WTC11 (cell line): ENCODE measurements at regions not wholly inside any gene's neighbourhood (a gene's known extent, or its start where the extent isn't known, plus 50 kb on each side); places are given as distances from the start of the nearest gene placed in this dataset.

ENCODE experiments used
- ATF1 ChIP-seq: sonication (generic); formaldehyde crosslinking; IDR thresholded peaks from 2 replicates; pipeline ENCODE4 v1.8.1; 2023; ENCODE audit warnings: mild to moderate bottlenecking, moderate library complexity, missing genetic modification reagents
- CREM ChIP-seq: sonication (generic); formaldehyde crosslinking; IDR thresholded peaks from 2 replicates; pipeline ENCODE4 v1.8.1; 2022; ENCODE audit warnings: mild to moderate bottlenecking, missing genetic modification reagents, moderate library complexity
- E2F1 ChIP-seq: sonication (generic); formaldehyde crosslinking; IDR thresholded peaks from 2 replicates; pipeline ENCODE4 v1.8.0; 2022; ENCODE audit warnings: mild to moderate bottlenecking, missing genetic modification reagents
- FOXK1 ChIP-seq: sonication (generic); formaldehyde crosslinking; IDR thresholded peaks from 2 replicates; pipeline ENCODE4 v1.8.0; 2022; ENCODE audit warnings: mild to moderate bottlenecking, moderate library complexity, missing genetic modification reagents
- FOXP1 ChIP-seq: sonication (generic); formaldehyde crosslinking; IDR thresholded peaks from 2 replicates; pipeline ENCODE4 v1.8.0; 2022; ENCODE audit warnings: missing genetic modification reagents, mild to moderate bottlenecking, moderate library complexity, borderline replicate concordance
- GABPB1 ChIP-seq: sonication (generic); formaldehyde crosslinking; IDR thresholded peaks from 2 replicates; pipeline ENCODE4 v1.8.1; 2023; ENCODE audit warnings: mild to moderate bottlenecking, missing genetic modification reagents
- HMGA2 ChIP-seq: fragments of 250-450 bp; sonication (Bioruptor Pico); IDR thresholded peaks from 2 replicates; pipeline ENCODE4 v1.4.0; 2021; ENCODE audit warnings: mild to moderate bottlenecking, moderate library complexity
- NFATC4 ChIP-seq: fragments of 250-450 bp; sonication (Bioruptor Pico); IDR thresholded peaks from 2 replicates; pipeline ENCODE4 v1.9.0; 2021; ENCODE audit warnings: mild to moderate bottlenecking
- PRDM15 ChIP-seq: sonication (generic); formaldehyde crosslinking; IDR thresholded peaks from 2 replicates; pipeline ENCODE4 v1.8.0; 2022; ENCODE audit warnings: missing genetic modification reagents
- RELA ChIP-seq: sonication (generic); formaldehyde crosslinking; IDR thresholded peaks from 2 replicates; pipeline ENCODE4 v1.8.1; 2022; ENCODE audit warnings: missing genetic modification reagents, mild to moderate bottlenecking, borderline replicate concordance
- SP1 ChIP-seq: sonication (generic); formaldehyde crosslinking; conservative IDR thresholded peaks from 2 replicates; pipeline ENCODE4 v1.8.1; 2022; ENCODE audit warnings: missing genetic modification reagents
- TEAD4 ChIP-seq: sonication (generic); formaldehyde crosslinking; IDR thresholded peaks from 2 replicates; pipeline ENCODE4 v1.8.0; 2022; ENCODE audit warnings: mild to moderate bottlenecking, missing genetic modification reagents
- USF1 ChIP-seq: sonication (generic); formaldehyde crosslinking; IDR thresholded peaks from 2 replicates; pipeline ENCODE4 v1.8.0; 2022; ENCODE audit warnings: mild to moderate bottlenecking, missing genetic modification reagents
- ZNF138 ChIP-seq: sonication (generic); formaldehyde crosslinking; conservative IDR thresholded peaks from 2 replicates; pipeline ENCODE4 v1.8.1; 2022; ENCODE audit warnings: mild to moderate bottlenecking, moderate library complexity, missing genetic modification reagents
- ZNF232 ChIP-seq: sonication (generic); formaldehyde crosslinking; IDR thresholded peaks from 2 replicates; pipeline ENCODE4 v1.8.0; 2022; ENCODE audit warnings: mild to moderate bottlenecking, missing genetic modification reagents
- TF ChIP-seq, protein P1 (sequence below): sonication (generic); formaldehyde crosslinking; conservative IDR thresholded peaks from 2 replicates; pipeline ENCODE4 v1.8.1; 2022; ENCODE audit warnings: mild to moderate bottlenecking, missing genetic modification reagents
- TF ChIP-seq, protein P2 (sequence below): fragments of 250-450 bp; sonication (Bioruptor Pico); IDR thresholded peaks from 2 replicates; pipeline ENCODE4 v1.9.0; 2021; ENCODE audit warnings: mild to moderate bottlenecking
- TF ChIP-seq, protein P3 (sequence below): fragments of 250-450 bp; sonication (Bioruptor Pico); IDR thresholded peaks from 2 replicates; pipeline ENCODE4 v1.9.0; 2021; ENCODE audit warnings: mild to moderate bottlenecking, borderline replicate concordance

- TF ChIP-seq PRDM15 (CRISPR knock-in tag) (no peak), NFATC4 (CRISPR knock-in tag) (no peak), SP1 (peak; percentile 94), HMGA2 (CRISPR knock-in tag) (no peak), E2F1 (no peak), USF1 (CRISPR knock-in tag) (no peak), ATF1 (no peak), ZNF232 (CRISPR knock-in tag) (no peak), ZNF138 (CRISPR knock-in tag) (no peak), RELA (CRISPR knock-in tag) (no peak), TEAD4 (CRISPR knock-in tag) (no peak), CREM (CRISPR knock-in tag) (no peak), FOXK1 (CRISPR knock-in tag) (no peak), GABPB1 (CRISPR knock-in tag) (peak; percentile 96), FOXP1 (no peak)
- TF ChIP-seq, protein P1, sequence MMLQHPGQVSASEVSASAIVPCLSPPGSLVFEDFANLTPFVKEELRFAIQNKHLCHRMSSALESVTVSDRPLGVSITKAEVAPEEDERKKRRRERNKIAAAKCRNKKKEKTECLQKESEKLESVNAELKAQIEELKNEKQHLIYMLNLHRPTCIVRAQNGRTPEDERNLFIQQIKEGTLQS (CRISPR knock-in tag) = no peak
- TF ChIP-seq, protein P2, sequence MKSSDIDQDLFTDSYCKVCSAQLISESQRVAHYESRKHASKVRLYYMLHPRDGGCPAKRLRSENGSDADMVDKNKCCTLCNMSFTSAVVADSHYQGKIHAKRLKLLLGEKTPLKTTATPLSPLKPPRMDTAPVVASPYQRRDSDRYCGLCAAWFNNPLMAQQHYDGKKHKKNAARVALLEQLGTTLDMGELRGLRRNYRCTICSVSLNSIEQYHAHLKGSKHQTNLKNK (CRISPR knock-in tag) = no peak
- TF ChIP-seq, protein P3, sequence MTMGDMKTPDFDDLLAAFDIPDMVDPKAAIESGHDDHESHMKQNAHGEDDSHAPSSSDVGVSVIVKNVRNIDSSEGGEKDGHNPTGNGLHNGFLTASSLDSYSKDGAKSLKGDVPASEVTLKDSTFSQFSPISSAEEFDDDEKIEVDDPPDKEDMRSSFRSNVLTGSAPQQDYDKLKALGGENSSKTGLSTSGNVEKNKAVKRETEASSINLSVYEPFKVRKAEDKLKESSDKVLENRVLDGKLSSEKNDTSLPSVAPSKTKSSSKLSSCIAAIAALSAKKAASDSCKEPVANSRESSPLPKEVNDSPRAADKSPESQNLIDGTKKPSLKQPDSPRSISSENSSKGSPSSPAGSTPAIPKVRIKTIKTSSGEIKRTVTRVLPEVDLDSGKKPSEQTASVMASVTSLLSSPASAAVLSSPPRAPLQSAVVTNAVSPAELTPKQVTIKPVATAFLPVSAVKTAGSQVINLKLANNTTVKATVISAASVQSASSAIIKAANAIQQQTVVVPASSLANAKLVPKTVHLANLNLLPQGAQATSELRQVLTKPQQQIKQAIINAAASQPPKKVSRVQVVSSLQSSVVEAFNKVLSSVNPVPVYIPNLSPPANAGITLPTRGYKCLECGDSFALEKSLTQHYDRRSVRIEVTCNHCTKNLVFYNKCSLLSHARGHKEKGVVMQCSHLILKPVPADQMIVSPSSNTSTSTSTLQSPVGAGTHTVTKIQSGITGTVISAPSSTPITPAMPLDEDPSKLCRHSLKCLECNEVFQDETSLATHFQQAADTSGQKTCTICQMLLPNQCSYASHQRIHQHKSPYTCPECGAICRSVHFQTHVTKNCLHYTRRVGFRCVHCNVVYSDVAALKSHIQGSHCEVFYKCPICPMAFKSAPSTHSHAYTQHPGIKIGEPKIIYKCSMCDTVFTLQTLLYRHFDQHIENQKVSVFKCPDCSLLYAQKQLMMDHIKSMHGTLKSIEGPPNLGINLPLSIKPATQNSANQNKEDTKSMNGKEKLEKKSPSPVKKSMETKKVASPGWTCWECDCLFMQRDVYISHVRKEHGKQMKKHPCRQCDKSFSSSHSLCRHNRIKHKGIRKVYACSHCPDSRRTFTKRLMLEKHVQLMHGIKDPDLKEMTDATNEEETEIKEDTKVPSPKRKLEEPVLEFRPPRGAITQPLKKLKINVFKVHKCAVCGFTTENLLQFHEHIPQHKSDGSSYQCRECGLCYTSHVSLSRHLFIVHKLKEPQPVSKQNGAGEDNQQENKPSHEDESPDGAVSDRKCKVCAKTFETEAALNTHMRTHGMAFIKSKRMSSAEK = no peak
- TF ChIP-seq, all 79 proteins: peak for 11
These were observed 125.1 kb downstream of the C9orf50 start (continued) for GRCh38 chr9:129495620-129496472.
